ENCODE measurements at regions not wholly inside any gene's neighbourhood (a gene's known extent, or its start where the extent isn't known, plus 50 kb on each side); places are given as distances from the start of the nearest gene placed in this dataset.

- no peak overlapping the region for H3K4me3 ChIP-seq
- no peak for ATAC-seq (ENCODE audit: insufficient number of reproducible peaks, low FRiP score, low read depth)
These were observed 69.4 kb upstream of the CLNK start for GRCh38 chr4:10753856-10754402.

GRCh38 chr4:10753336-10753735 lies 68.8 kb upstream of the CLNK start:
- no peak for TF ChIP-seq CTCF (IDR thresholded peaks at IDR 0.05)
- Histone ChIP-seq H3K36me3 (no peaks in the 10 kb centered on the region), H3K4me1 (ENCODE audit: control insufficient read depth in 1 of 2, low read depth in 2 of 2) (peaks cover 3 to 19% of the 10 kb centered on the region in 2 donors), H3K27me3 (replicated peaks; ENCODE audit: insufficient read depth) (no peaks in the 10 kb centered on the region), H3K9me3 (no peaks in the 10 kb centered on the region), H3K4me3 (no peak overlapping the region), H3K27ac (no peak overlapping the region)
- DNase-seq (ENCODE audit: low spot score) (no peak), ATAC-seq (ENCODE audit: insufficient number of reproducible peaks, low FRiP score, low read depth) (no peak)

More at GRCh38 chr4:10753856-10754402, 69.4 kb upstream of the CLNK start:
- Histone ChIP-seq H3K4me1 (ENCODE audit: control insufficient read depth in 1 of 2, low read depth in 2 of 2) (peaks cover 3 to 19% of the 10 kb centered on the region in 2 donors), H3K27me3 (replicated peaks; ENCODE audit: insufficient read depth) (no peaks in the 10 kb centered on the region), H3K9me3 (no peaks in the 10 kb centered on the region), H3K27ac (no peak overlapping the region), H3K36me3 (no peaks in the 10 kb centered on the region)
- TF ChIP-seq CTCF (IDR thresholded peaks at IDR 0.05): no peak
- no peak for DNase-seq (ENCODE audit: low spot score)

- H3K4me1 ChIP-seq (ENCODE audit: control insufficient read depth in 1 of 2, low read depth in 2 of 2): peaks cover 10 to 30% of the 10 kb centered on the region in 2 donors
- H3K9me3 ChIP-seq: no peaks in the 10 kb centered on the region
- DNase-seq (ENCODE audit: low spot score): no peak
- ATAC-seq (ENCODE audit: insufficient number of reproducible peaks, low FRiP score, low read depth): no peak
- peak overlapping the region; percentile 9 for H3K4me3 ChIP-seq
- H3K27me3 ChIP-seq (replicated peaks; ENCODE audit: insufficient read depth): no peaks in the 10 kb centered on the region
- H3K27ac ChIP-seq: no peak overlapping the region
- no peak for TF ChIP-seq CTCF (IDR thresholded peaks at IDR 0.05)
- no peaks in the 10 kb centered on the region for H3K36me3 ChIP-seq
These were observed 66.1 kb upstream of the CLNK start for GRCh38 chr4:10750714-10751113.

GRCh38 chr4:10747186-10747585 lies 62.6 kb upstream of the CLNK start:
- H3K27me3 ChIP-seq (replicated peaks; ENCODE audit: insufficient read depth): no peaks in the 10 kb centered on the region
- ATAC-seq (ENCODE audit: insufficient number of reproducible peaks, low FRiP score, low read depth): no peak

More at GRCh38 chr4:10747186-10747585, 62.6 kb upstream of the CLNK start:
- peaks cover 7 to 23% of the 10 kb centered on the region in 2 donors for H3K4me1 ChIP-seq (ENCODE audit: control insufficient read depth in 1 of 2, low read depth in 2 of 2)
- DNase-seq (ENCODE audit: low spot score): no peak
- peak overlapping the region; percentile 55 to 64 for H3K27ac ChIP-seq
- H3K36me3 ChIP-seq: no peaks in the 10 kb centered on the region
- no peak overlapping the region for H3K4me3 ChIP-seq
- no peaks in the 10 kb centered on the region for H3K9me3 ChIP-seq
- no peak for TF ChIP-seq CTCF (IDR thresholded peaks at IDR 0.05)
